Lower lobe of right lung (tissue), 2 donors: ENCODE measurements at regions not wholly inside any gene's neighbourhood (a gene's known extent, or its start where the extent isn't known, plus 50 kb on each side); places are given as distances from the start of the nearest gene placed in this dataset.

Experiments used
- ATAC-seq, 2 donors: fragments of 200-7000 bp; cut with Tn5 transposase; one replicate each; pipeline ENCODE4 v1.9.1; 2020 to 2022; ENCODE audit warnings: mild to moderate bottlenecking in 2 of 2, moderate library complexity in 2 of 2
- DNase-seq: peaks from one replicate; pipeline ENCODE4 v3.0.0-alpha.2; 2020
- H3K27ac ChIP-seq: fragments of 200-600 bp; one replicate; pipeline ENCODE4 v1.8.0; 2022
- H3K27me3 ChIP-seq: fragments of 200-600 bp; one replicate; pipeline ENCODE4 v1.8.0; 2022; ENCODE audit warnings: low read depth
- H3K36me3 ChIP-seq: fragments of 200-600 bp; one replicate; pipeline ENCODE4 v1.8.0; 2022; ENCODE audit warnings: mild to moderate bottlenecking
- H3K4me1 ChIP-seq: fragments of 200-600 bp; one replicate; pipeline ENCODE4 v1.8.0; 2022
- H3K4me3 ChIP-seq: fragments of 200-600 bp; one replicate; pipeline ENCODE4 v1.8.0; 2022; ENCODE audit warnings: mild to moderate bottlenecking
- H3K9me3 ChIP-seq: fragments of 200-600 bp; one replicate; pipeline ENCODE4 v1.8.0; 2022
- intact Hi-C: fragments of 100-400 bp; cut with DNase I; formaldehyde crosslinking; loops from one replicate; pipeline ENCODE4 v1.11.0; 2022
- TF ChIP-seq, protein P1 (sequence below): fragments of 200-600 bp; IDR thresholded peaks from one replicate; pipeline ENCODE4 v1.8.0; 2022; ENCODE audit warnings: antibody characterized with exemption, mild to moderate bottlenecking
- donor health status: DM: no; HTN: yes; CAD: no; lungs with severe emphysema.

DNA sequence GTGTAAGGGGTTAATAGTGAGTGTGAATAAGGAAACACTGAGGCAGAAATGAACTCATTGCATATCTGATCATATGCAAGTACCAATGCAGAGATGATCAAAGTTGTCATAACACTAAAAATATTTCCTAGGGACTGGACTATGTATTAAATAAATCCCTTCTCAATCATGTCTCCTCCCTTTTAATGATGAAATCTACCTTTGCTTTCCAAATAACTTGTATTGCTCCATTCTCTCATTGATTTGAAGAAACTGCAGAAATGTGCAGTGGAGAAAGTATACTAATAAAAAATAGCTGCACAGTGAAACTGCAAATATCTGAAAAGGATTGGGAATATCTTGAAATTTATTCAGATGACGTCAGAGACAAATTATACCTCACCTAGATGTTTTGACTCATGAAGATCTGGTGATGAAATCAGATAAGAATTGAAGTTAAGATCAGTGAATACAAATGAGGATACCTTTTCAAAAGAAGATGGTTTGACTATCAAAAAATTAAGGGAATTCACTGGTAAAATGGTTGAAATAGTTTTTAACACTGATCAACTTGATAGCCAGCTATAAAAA lies 1264.9 kb upstream of the USP15 start:
- Histone ChIP-seq H3K4me3 (no peak overlapping the region), H3K36me3 (no peaks in the 10 kb centered on the region), H3K4me1 (no peaks in the 10 kb centered on the region), H3K27ac (no peak overlapping the region), H3K27me3 (no peaks in the 10 kb centered on the region), H3K9me3 (peaks cover 6% of the 10 kb centered on the region)
- no peak for ATAC-seq
- intact Hi-C loops = no loop called here
- DNase-seq = no peak
- TF ChIP-seq, protein P1, sequence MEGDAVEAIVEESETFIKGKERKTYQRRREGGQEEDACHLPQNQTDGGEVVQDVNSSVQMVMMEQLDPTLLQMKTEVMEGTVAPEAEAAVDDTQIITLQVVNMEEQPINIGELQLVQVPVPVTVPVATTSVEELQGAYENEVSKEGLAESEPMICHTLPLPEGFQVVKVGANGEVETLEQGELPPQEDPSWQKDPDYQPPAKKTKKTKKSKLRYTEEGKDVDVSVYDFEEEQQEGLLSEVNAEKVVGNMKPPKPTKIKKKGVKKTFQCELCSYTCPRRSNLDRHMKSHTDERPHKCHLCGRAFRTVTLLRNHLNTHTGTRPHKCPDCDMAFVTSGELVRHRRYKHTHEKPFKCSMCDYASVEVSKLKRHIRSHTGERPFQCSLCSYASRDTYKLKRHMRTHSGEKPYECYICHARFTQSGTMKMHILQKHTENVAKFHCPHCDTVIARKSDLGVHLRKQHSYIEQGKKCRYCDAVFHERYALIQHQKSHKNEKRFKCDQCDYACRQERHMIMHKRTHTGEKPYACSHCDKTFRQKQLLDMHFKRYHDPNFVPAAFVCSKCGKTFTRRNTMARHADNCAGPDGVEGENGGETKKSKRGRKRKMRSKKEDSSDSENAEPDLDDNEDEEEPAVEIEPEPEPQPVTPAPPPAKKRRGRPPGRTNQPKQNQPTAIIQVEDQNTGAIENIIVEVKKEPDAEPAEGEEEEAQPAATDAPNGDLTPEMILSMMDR = no peak

GRCh38 chr12:60997869-60998378 lies 1262.3 kb upstream of the USP15 start:
- intact Hi-C loops = no loop called here
- Histone ChIP-seq H3K36me3 (no peaks in the 10 kb centered on the region), H3K9me3 (peaks cover 6% of the 10 kb centered on the region), H3K4me3 (no peak overlapping the region), H3K4me1 (no peaks in the 10 kb centered on the region), H3K27ac (no peak overlapping the region), H3K27me3 (no peaks in the 10 kb centered on the region)
- no peak for ATAC-seq
- TF ChIP-seq, protein P1 = no peak
- DNase-seq = no peak

- intact Hi-C loops = no loop called here
- Histone ChIP-seq H3K9me3 (no peaks in the 10 kb centered on the region), H3K4me3 (no peak overlapping the region), H3K4me1 (no peaks in the 10 kb centered on the region), H3K27me3 (no peaks in the 10 kb centered on the region), H3K36me3 (no peaks in the 10 kb centered on the region), H3K27ac (no peak overlapping the region)
- TF ChIP-seq, protein P1 = no peak
- ATAC-seq = no peak
- DNase-seq = no peak
Observed at GRCh38 chr12:61009192-61009591, 1251.0 kb upstream of the USP15 start.

DNA sequence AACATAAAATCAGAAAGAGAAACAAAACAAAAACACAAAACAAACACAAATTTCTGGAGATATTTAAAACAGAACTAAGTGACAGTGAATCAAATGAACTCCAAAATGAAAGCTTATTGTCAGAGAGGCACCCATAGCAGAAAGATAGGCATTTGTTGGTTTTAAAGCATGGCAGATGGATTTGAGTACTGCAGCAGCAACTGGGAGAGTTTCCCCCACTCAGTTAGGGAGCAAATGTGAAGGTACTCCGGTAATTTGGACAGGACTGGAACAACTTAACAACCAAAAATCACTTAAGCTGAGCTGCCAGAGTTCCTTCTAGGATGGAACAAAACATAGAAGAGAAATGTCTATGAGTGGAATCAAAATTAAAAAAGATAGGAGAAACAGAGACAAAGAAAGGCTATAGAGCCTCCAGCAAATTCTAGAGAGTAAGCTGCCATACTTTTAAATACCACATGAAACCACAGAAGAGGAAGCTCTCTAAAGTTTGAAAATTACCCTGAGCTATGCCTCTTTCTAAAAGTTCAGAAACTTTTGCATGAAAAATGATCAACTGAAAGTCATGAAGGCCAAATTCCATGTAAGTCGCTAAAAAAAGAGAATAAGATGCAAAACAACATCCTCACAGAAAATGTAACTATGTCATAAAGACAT lies 1248.3 kb upstream of the USP15 start:
- Histone ChIP-seq H3K27me3 (no peaks in the 10 kb centered on the region), H3K27ac (no peak overlapping the region), H3K4me3 (no peak overlapping the region), H3K4me1 (no peaks in the 10 kb centered on the region), H3K36me3 (no peaks in the 10 kb centered on the region), H3K9me3 (no peaks in the 10 kb centered on the region)
- intact Hi-C loops = no loop called here
- TF ChIP-seq, protein P1 = no peak
- ATAC-seq (no peak), DNase-seq (no peak)

- Histone ChIP-seq H3K4me1 (no peaks in the 10 kb centered on the region), H3K4me3 (no peak overlapping the region), H3K27ac (no peak overlapping the region), H3K36me3 (no peaks in the 10 kb centered on the region), H3K27me3 (no peaks in the 10 kb centered on the region), H3K9me3 (no peaks in the 10 kb centered on the region)
- DNase-seq = no peak
- no peak for ATAC-seq
- TF ChIP-seq, protein P1 = no peak
- intact Hi-C loops = no loop called here
Observed at GRCh38 chr12:61018571-61018970, 1241.6 kb upstream of the USP15 start.
